Stomach (tissue), 8 donors: ENCODE measurements at regions not wholly inside any gene's neighbourhood (a gene's known extent, or its start where the extent isn't known, plus 50 kb on each side); places are given as distances from the start of the nearest gene placed in this dataset.

Experiments used
- DNase-seq, 2 donors: peaks; one replicate each; pipeline versions ENCODE4 v3.0.0 to v3.0.0-alpha.2; 2013 to 2019
- H3K27ac ChIP-seq, 5 donors: fragments of 200-600 bp in 4 of 5; sonication (generic) in 4 of 5; one replicate each; pipeline ENCODE4 v1.5.1; 2013 to 2019; ENCODE audit warnings: mild to moderate bottlenecking in 1 of 5, moderate library complexity in 1 of 5
- H3K27me3 ChIP-seq, 3 donors: fragments of 200-600 bp; sonication (generic); one replicate each; pipeline ENCODE4 v1.5.1; 2017 to 2019; ENCODE audit warnings: mixed run types in 1 of 3
- H3K36me3 ChIP-seq, 4 donors: fragments of 200-600 bp; sonication (generic); 1 replicate in 3 of 4; 2 replicates in 1 of 4; pipeline ENCODE4 v1.5.1; 2016 to 2019
- H3K4me1 ChIP-seq, 4 donors: fragments of 200-600 bp; sonication (generic); one replicate each; pipeline ENCODE4 v1.5.1; 2016 to 2019
- H3K4me3 ChIP-seq, 4 donors: fragments of 200-600 bp; sonication (generic) in 3 of 4; one replicate each; pipeline ENCODE4 v1.5.1; 2016 to 2019; ENCODE audit warnings: mild to moderate bottlenecking in 1 of 4
- H3K9me3 ChIP-seq, 4 donors: fragments of 200-600 bp; sonication (generic); one replicate each; pipeline ENCODE4 v1.5.1; 2016 to 2019
- CTCF ChIP-seq, 7 experiments: fragments of 450-650 bp in 4 of 7; fragments of 200-600 bp in 3 of 7; sonication (generic) in 3 of 7; IDR thresholded peaks; one replicate each; pipeline ENCODE4 v1.5.1; 2016 to 2019; ENCODE audit warnings: antibody characterized with exemption in 7 of 7, control low read depth in 2 of 7, mild to moderate bottlenecking in 1 of 7
- EP300 ChIP-seq: sonication (generic); formaldehyde crosslinking; IDR thresholded peaks from one replicate; pipeline ENCODE4 v1.6.1; 2017; ENCODE audit warnings: antibody characterized with exemption
- POLR2A ChIP-seq, 4 donors: fragments of 450-650 bp; IDR thresholded peaks; one replicate each; pipeline ENCODE4 v1.6.1; 2016; ENCODE audit warnings: antibody characterized with exemption in 4 of 4, control low read depth in 2 of 4, mild to moderate bottlenecking in 1 of 4, moderate library complexity in 1 of 4
- POLR2AphosphoS5 ChIP-seq, 3 donors: sonication (generic); formaldehyde crosslinking; IDR thresholded peaks; one replicate each; pipeline ENCODE4 v1.6.1; 2016; ENCODE audit warnings: antibody characterized with exemption in 3 of 3
- WGBS, 5 donors: extraction: QIAGEN DNeasy Blood & Tissue Kit in 3 of 5; methylation state at CpG; one replicate each; pipeline versions ENCODE4 v1.1.5 to v1.1.7; 2013 to 2018; 5-methylcytosine and 5-hydroxymethylcytosine counted together
- intact Hi-C: fragments of 100-400 bp; cut with DNase I; formaldehyde crosslinking; loops from one replicate; pipeline ENCODE4 v1.15.1; 2023; ENCODE audit warnings: low total_unique reads
- donor health status: healthy with polysubstance abuse.
- donor health status: Bipolar disorder and iron deficiency.
- donor health status: healthy.

DNA sequence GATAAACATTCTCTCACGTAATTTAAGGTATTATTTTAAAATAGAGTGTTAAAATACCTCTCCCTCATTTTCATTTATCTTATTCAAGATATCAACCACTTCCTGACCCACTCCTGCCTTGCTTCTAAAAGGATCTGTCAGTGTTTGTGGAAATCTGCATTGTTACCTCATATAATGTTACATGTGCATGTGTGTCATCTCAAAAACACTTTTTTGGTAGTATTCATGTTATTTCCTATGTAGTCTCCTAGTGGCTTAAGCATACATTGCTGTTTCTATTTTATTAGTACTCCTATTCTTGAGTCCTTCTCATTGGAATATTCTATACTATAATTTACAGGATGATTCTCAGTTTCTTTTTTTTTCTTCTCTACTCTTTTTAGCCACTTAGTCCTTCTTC lies 1360.7 kb upstream of the CELF2 start:
- DNase-seq = no peak
- 44 to 59% (median 53%) methylated on average over 1 of the region's 1 CpG for WGBS, 5 donors
- H3K36me3 ChIP-seq = no peaks in the 10 kb centered on the region
- H3K27me3 ChIP-seq = no peaks in the 10 kb centered on the region
- intact Hi-C loops = no loop called here
- no peaks in the 10 kb centered on the region for H3K9me3 ChIP-seq
- no peak overlapping the region for H3K27ac ChIP-seq
- TF ChIP-seq CTCF (IDR thresholded peaks at IDR 0.05) = no peak
- TF ChIP-seq POLR2AphosphoS5 (IDR thresholded peaks at IDR 0.05) = no peak
- TF ChIP-seq EP300 = no peak
- TF ChIP-seq POLR2A (IDR thresholded peaks at IDR 0.05) = no peak
- no peaks in the 10 kb centered on the region for H3K4me1 ChIP-seq
- no peak overlapping the region for H3K4me3 ChIP-seq

DNA sequence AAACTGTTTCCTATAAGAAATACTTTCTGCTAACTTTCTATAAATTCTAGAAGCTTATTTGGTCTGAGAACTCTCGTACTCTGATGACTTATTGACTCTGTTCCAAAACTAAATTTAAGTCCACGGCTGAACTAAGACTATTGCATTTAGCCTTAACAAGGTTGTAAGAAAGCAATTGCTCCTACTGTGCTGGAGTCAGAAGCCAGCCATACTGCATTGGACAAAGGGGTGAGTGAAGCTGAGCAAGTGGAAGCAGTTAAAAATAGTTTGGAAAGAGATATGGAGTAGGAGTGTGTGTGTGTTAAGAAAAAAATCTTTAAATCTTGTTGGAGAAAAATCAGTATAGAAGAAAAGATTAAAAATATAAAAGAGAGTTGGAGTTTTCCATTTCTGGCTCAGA lies 1360.1 kb upstream of the CELF2 start:
- DNase-seq = peak in 1 of 2 donors; percentile 8
- 43 to 59% (median 53%) methylated on average over 2 of the region's 2 CpGs for WGBS, 5 donors
- intact Hi-C loops = no loop called here
- Histone ChIP-seq H3K36me3 (no peaks in the 10 kb centered on the region), H3K27ac (no peak overlapping the region), H3K4me1 (no peaks in the 10 kb centered on the region), H3K4me3 (no peak overlapping the region), H3K27me3 (no peaks in the 10 kb centered on the region), H3K9me3 (no peaks in the 10 kb centered on the region)
- TF ChIP-seq EP300 = no peak
- TF ChIP-seq POLR2A (IDR thresholded peaks at IDR 0.05) = no peak
- no peak for TF ChIP-seq POLR2AphosphoS5 (IDR thresholded peaks at IDR 0.05)
- no peak for TF ChIP-seq CTCF (IDR thresholded peaks at IDR 0.05)

DNA sequence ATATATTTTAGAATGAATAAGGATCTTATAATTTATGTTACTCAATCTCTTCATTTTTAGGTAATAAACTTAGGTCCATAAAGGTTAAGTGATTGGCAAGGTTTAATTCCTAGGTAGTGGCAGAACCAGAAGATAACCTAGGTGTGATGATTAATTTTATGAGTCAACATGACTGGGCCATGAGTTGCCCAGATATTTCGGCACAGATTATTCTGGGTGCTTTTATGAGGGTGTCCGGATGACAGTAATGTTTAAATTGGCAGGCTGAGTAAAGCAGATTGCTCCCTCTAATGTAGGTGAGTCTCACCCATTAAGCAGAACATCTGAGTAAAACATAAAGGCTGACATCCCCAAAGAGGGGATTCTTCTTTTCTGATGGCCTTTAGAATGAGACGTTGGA lies 1349.3 kb upstream of the CELF2 start:
- DNase-seq = no peak
- intact Hi-C loops = no loop called here
- H3K27ac ChIP-seq = no peak overlapping the region
- WGBS, 5 donors = 88 to 91% (median 90%) methylated on average over 3 of the region's 3 CpGs
- H3K4me3 ChIP-seq = no peak overlapping the region
- no peaks in the 10 kb centered on the region for H3K4me1 ChIP-seq
- H3K9me3 ChIP-seq = no peaks in the 10 kb centered on the region
- H3K36me3 ChIP-seq = no peaks in the 10 kb centered on the region
- TF ChIP-seq POLR2AphosphoS5 (IDR thresholded peaks at IDR 0.05) (no peak), CTCF (IDR thresholded peaks at IDR 0.05) (no peak), POLR2A (IDR thresholded peaks at IDR 0.05) (no peak), EP300 (no peak)
- no peaks in the 10 kb centered on the region for H3K27me3 ChIP-seq

DNA sequence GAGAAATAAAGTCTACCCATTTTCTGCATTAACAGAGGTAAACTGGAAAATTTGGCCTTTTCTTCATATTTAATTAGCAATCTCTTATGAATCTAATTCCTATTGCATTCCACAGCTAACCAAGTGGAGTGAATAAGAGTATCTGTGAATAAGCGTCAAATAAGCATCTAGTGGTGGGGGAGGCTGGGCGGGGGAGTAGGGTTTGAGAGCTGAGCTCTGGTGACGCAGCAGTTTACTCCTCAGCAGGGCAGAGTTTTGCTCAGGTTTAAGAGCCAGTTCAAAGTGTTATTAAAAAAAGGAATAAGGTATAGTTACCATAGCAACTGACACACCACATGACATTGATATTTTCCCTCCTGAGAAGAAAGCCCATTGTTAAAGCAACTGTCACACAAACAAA lies 1346.8 kb upstream of the CELF2 start:
- no peak for DNase-seq
- Histone ChIP-seq H3K27ac (no peak overlapping the region), H3K4me3 (no peak overlapping the region), H3K9me3 (no peaks in the 10 kb centered on the region), H3K36me3 (no peaks in the 10 kb centered on the region), H3K27me3 (no peaks in the 10 kb centered on the region), H3K4me1 (no peaks in the 10 kb centered on the region)
- 75 to 93% (median 82%) methylated on average over 3 of the region's 3 CpGs for WGBS, 5 donors
- no peak for TF ChIP-seq CTCF (IDR thresholded peaks at IDR 0.05)
- no peak for TF ChIP-seq EP300
- no peak for TF ChIP-seq POLR2AphosphoS5 (IDR thresholded peaks at IDR 0.05)
- no peak for TF ChIP-seq POLR2A (IDR thresholded peaks at IDR 0.05)
- intact Hi-C loops = no loop called here
